ENCODE measurements at regions not wholly inside any gene's neighbourhood (a gene's known extent, or its start where the extent isn't known, plus 50 kb on each side); places are given as distances from the start of the nearest gene placed in this dataset.
"Not testable (repeated sequence)": the region's sequence is repeated elsewhere in the genome, so short reads cannot be mapped to it uniquely, and the experiment has no call there.

- TF ChIP-seq CTCF (IDR thresholded peaks at IDR 0.05; ENCODE audit: insufficient read depth, missing control alignments), result no peak
- FAIRE-seq (no peak), DNase-seq (ENCODE audit: insufficient read length, low spot score) (no peak)
These were observed 1421.9 kb downstream of the BRD1 start for GRCh38 chr22:48405741-48406140.

GRCh38 chr22:48404801-48405447, 1422.7 kb downstream of the BRD1 start:
- no peak for TF ChIP-seq CTCF (IDR thresholded peaks at IDR 0.05; ENCODE audit: insufficient read depth, missing control alignments)
- no peak for FAIRE-seq
- DNase-seq (ENCODE audit: insufficient read length, low spot score), result no peak

DNA sequence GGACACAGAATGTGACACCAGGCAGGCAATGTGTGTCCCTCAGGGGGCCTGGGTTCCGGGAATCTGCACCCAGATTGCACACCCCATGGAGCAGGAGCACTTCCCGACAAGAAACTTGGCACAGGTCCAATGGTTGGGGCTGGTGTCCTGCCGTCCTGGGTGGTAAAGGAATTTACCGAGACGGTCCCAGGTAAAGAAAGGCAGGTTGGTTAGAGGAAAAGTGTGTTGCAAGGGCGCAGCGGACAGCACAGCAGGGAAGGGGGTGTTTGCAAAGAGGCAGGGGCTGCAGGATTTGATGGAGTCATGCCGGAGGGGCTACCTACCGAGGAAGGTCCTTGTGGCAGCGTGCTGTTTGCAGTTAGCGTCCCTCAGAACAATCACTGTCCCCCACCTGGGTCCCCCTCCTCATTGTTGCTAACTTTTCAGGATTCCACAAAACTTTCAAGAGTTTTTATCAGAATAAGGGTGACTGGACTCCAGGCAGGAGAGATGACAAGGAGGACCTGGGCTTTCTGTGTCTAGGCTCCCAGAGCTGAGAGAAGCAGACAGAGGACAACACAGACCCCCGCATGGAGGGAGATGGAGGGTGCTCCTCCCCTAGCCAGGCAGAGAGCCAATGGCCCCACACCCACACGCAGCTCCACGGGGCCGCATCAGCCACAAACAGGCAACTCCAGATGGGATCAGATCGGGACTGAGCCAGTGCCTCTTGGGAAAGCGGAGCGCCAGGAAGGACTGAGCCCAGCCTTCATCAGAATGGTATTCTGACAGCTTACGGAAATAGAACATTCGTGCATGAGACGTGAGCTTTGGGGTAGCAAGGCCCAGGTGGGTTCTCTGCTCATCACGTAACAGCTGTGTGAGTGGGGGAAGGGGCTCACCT, 1423.9 kb downstream of the BRD1 start:
- FAIRE-seq (no peak), DNase-seq (ENCODE audit: insufficient read length, low spot score) (no peak)
- no peak for TF ChIP-seq CTCF (IDR thresholded peaks at IDR 0.05; ENCODE audit: insufficient read depth, missing control alignments)

DNA sequence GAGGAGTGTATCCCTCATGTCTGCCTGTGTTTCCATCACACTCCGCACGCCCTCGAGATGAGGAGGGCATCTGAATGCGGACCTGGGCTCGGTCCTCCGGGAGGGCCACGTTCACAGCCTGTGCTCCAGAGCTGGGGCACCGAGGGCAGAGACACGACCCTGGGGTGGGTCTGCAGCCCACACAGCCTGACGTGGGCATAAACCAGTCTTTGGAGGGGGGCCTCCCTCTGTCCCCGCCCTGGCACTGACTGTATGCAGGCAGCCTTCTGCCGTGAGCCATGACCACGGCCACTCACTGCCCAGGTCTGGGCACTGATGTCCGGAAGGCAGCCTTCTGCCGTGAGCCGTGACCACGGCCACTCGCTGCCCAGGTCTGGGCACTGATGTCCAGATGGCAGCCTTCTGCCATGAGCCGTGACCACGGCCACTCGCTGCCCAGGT, 1425.1 kb downstream of the BRD1 start:
- FAIRE-seq (no peak), DNase-seq (ENCODE audit: insufficient read length, low spot score) (no peak)
- no peak for TF ChIP-seq CTCF (IDR thresholded peaks at IDR 0.05; ENCODE audit: insufficient read depth, missing control alignments)

DNA sequence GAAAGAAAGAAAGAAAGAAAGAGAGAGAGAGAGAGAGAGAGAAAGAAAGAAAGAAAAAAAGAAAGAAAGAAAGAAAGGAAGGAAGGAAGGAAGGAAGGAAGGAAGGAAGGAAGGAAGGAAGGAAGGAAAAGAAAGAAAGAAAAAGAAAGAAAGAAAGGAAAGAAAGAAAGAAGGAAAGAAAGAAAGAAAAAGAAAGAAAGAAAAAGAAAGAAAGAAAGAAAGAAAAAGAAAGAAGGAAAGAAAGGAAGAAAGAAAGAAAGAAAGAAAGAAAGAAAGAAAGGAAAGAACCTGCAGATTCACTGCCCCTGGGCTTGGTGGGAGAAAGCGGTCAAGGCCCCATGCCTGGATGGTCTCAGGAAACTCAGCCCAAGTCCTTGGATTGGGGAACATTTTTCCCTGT, 1426.2 kb downstream of the BRD1 start:
- DNase-seq (ENCODE audit: insufficient read length, low spot score); FAIRE-seq: not testable (repeated sequence)

DNA sequence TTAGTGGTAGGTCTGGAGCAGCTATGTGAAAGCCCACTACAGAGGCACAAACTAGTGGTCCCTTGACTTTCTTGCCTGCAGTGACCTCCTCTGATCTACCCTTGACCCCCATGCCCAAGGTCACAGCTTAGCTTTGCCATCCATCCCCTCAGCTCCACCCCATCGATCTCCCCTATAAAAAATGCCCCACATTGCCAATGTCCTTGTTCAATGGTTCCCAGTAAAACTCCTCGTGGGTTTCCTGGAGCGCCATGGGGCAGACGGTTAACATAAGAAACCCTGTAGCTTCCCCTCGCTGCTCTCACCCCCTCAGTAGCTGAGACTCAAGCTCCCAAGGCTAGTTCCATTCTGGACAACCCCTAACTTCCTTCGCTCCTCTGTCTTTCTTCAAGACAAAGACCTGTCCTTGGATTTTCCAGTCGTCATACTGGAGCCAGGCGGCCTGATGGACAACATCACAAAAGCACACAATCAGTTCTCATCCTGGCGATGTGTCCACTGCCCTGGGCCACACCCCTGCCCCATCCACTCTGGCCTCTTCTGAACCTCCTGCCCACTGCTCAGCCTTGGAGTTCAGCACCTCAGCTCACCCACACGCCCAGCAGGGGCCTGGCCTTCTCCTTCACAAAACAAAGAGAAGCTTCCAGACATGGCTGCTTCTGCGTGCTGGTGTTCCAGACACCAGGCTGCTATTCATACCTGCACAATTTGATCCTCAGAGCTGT, 1429.3 kb downstream of the BRD1 start:
- DNase-seq (ENCODE audit: insufficient read length, low spot score) (no peak), FAIRE-seq (no peak)
- no peak for TF ChIP-seq CTCF (IDR thresholded peaks at IDR 0.05; ENCODE audit: insufficient read depth, missing control alignments)

- no peak for FAIRE-seq
- DNase-seq (ENCODE audit: insufficient read length, low spot score), result no peak
- no peak for TF ChIP-seq CTCF (IDR thresholded peaks at IDR 0.05; ENCODE audit: insufficient read depth, missing control alignments)
These were observed 1430.0 kb downstream of the BRD1 start for GRCh38 chr22:48397531-48398180.

All from D721Med (cell line).